ENCODE measurements at regions not wholly inside any gene's neighbourhood (a gene's known extent, or its start where the extent isn't known, plus 50 kb on each side); places are given as distances from the start of the nearest gene placed in this dataset.

- in situ Hi-C loops (cut with MboI) = no loop called here
- Histone ChIP-seq H2AFZ (ENCODE audit: low read depth, low read length) (no peak overlapping the region), H3K9me1 (ENCODE audit: control insufficient read depth, insufficient read depth, low read length) (no peaks in the 10 kb centered on the region), H3K79me2 (ENCODE audit: control insufficient read depth, insufficient read depth, low read length) (no peaks in the 10 kb centered on the region), H3K27ac (ENCODE audit: extremely low read depth, low read depth, low read length) (no peak overlapping the region), H3K9ac (ENCODE audit: insufficient read depth in 1 of 2, low read depth in 2 of 2, low read length in 2 of 2) (no peak overlapping the region), H4K20me1 (replicated peaks; ENCODE audit: control insufficient read depth, insufficient read depth, low read length) (no peaks in the 10 kb centered on the region), H3K9me3 (replicated peaks; ENCODE audit: control insufficient read depth, insufficient read depth, low read depth, low read length) (no peaks in the 10 kb centered on the region), H3K36me3 (ENCODE audit: control insufficient read depth, insufficient read depth, low read length) (no peaks in the 10 kb centered on the region), H3K27me3 (ENCODE audit: control insufficient read depth in 2 of 2, insufficient read depth in 2 of 2, low read length in 2 of 2) (no peaks in the 10 kb centered on the region), H3K4me2 (ENCODE audit: insufficient read depth, low read length) (no peak overlapping the region), H3K4me3 (no peak overlapping the region), H3K4me1 (replicated peaks in 1 of 2; ENCODE audit: control insufficient read depth in 2 of 2, insufficient read depth in 2 of 2, low read length in 2 of 2) (no peaks in the 10 kb centered on the region)
- TF ChIP-seq MBD2 (IDR thresholded peaks at IDR 0.05; ENCODE audit: borderline replicate concordance, low read depth) (no peak), ZNF449 (CRISPR knock-in tag; IDR thresholded peaks at IDR 0.05) (no peak), MAZ (CRISPR knock-in tag; conservative IDR thresholded peaks at IDR 0.05 in 1 of 2, IDR thresholded peaks at IDR 0.05 in 1 of 2) (no peak), NFIC (IDR thresholded peaks at IDR 0.05) (no peak), KDM5B (IDR thresholded peaks at IDR 0.05; ENCODE audit: insufficient replicate concordance, low read depth, low read length) (no peak), PBX2 (CRISPR knock-in tag; IDR thresholded peaks at IDR 0.05; ENCODE audit: low read depth) (no peak), PBX2 (tag; conservative IDR thresholded peaks at IDR 0.05; ENCODE audit: low read depth) (no peak)
- ATAC-seq = no peak
- no peak for DNase-seq (ENCODE audit: extremely low read depth in 1 of 4, low spot score in 3 of 4)
- 0% methylated on average over 2 of the region's 2 CpGs for WGBS (ENCODE audit: insufficient coverage, low coverage, missing lambda C conversion rate)
- FAIRE-seq = no peak
- ChIA-PET POLR2A (no interaction called here), CTCF (ENCODE audit: low intra/inter-chr PET ratio) (no interaction called here)
- no TSS peak for BruUV-seq (replicated peaks)
- intact Hi-C loops (cut with micrococcal nuclease) = no loop called here
Measured at GRCh38 chrX:150044556-150044955, 106.3 kb upstream of the EOLA2 start.

Measured in K562 (cell line).